Heart left ventricle (tissue), 16 donors: ENCODE measurements at regions not wholly inside any gene's neighbourhood (a gene's known extent, or its start where the extent isn't known, plus 50 kb on each side); places are given as distances from the start of the nearest gene placed in this dataset.
A peak's percentile ranks its signal among the peaks of the same experiment; 100 is the strongest.

ENCODE experiments used
- ATAC-seq, 4 donors: fragments of 200-7000 bp; cut with Tn5 transposase; one replicate each; pipeline ENCODE4 v1.9.1; 2020 to 2022; ENCODE audit warnings: moderate library complexity in 4 of 4, mild to moderate bottlenecking in 3 of 4, moderate number of reproducible peaks in 1 of 4
- DNase-seq, 5 donors: peaks; one replicate each; pipeline ENCODE4 v3.0.0-alpha.2; 2020
- H3K27ac ChIP-seq, 12 donors: fragments of 200-600 bp; sonication (generic) in 4 of 12; one replicate each; pipeline versions ENCODE4 v1.5.0 to v1.8.0; 2016 to 2022; ENCODE audit warnings: mild to moderate bottlenecking in 2 of 12
- H3K27me3 ChIP-seq, 9 donors: fragments of 200-600 bp; sonication (generic) in 2 of 9; one replicate each; pipeline versions ENCODE4 v1.5.1 to v1.8.0; 2016 to 2022; ENCODE audit warnings: mild to moderate bottlenecking in 3 of 9
- H3K36me3 ChIP-seq, 9 donors: fragments of 200-600 bp; sonication (generic) in 2 of 9; one replicate each; pipeline versions ENCODE4 v1.5.0 to v1.8.0; 2018 to 2022; ENCODE audit warnings: mild to moderate bottlenecking in 2 of 9
- H3K4me1 ChIP-seq, 12 donors: fragments of 200-600 bp; sonication (generic) in 4 of 12; one replicate each; pipeline versions ENCODE4 v1.5.0 to v1.8.0; 2016 to 2022; ENCODE audit warnings: mild to moderate bottlenecking in 3 of 12
- H3K4me3 ChIP-seq, 12 donors: fragments of 200-600 bp; sonication (generic) in 4 of 12; one replicate each; pipeline versions ENCODE4 v1.5.0 to v1.8.0; 2017 to 2022; ENCODE audit warnings: mild to moderate bottlenecking in 9 of 12, moderate library complexity in 4 of 12
- H3K9me3 ChIP-seq, 12 donors: fragments of 200-600 bp; sonication (generic) in 4 of 12; one replicate each; pipeline versions ENCODE4 v1.5.0 to v1.8.0; 2016 to 2022; ENCODE audit warnings: mild to moderate bottlenecking in 1 of 12
- CTCF ChIP-seq, 12 donors: fragments of 200-600 bp; sonication (generic) in 4 of 12; IDR thresholded peaks; one replicate each; pipeline versions ENCODE4 v1.5.0 to v1.8.0; 2018 to 2022; ENCODE audit warnings: antibody characterized with exemption in 12 of 12, mild to moderate bottlenecking in 5 of 12
- POLR2A ChIP-seq, 2 donors: fragments of 450-650 bp; IDR thresholded peaks; one replicate each; pipeline ENCODE4 v1.6.1; 2017; ENCODE audit warnings: antibody characterized with exemption in 2 of 2, mild to moderate bottlenecking in 2 of 2, moderate library complexity in 2 of 2
- WGBS, 4 donors: extraction: QIAGEN DNeasy Blood & Tissue Kit in 2 of 4; methylation state at CpG; one replicate each; pipeline versions ENCODE4 v1.1.5 to v1.1.7; 2013 to 2018; 5-methylcytosine and 5-hydroxymethylcytosine counted together
- intact Hi-C, 10 donors: fragments of 100-400 bp; cut with DNase I; formaldehyde crosslinking; loops; one replicate each; pipeline versions ENCODE4 v1.11.1 to v1.14.2; 2022
- donor health status: ischemic (EF 13 %, LVEDD 7.1; RV severe dilation, severe dysfunction).
- donor health status: healthy with polysubstance abuse.
- donor health status: DM: no; HTN: yes; CAD: no.
- donor health status: DM: no; HTN: no; CAD: no.
- donor health status: ischemic (EF 25% LVEDD 6.9; RV normal size, moderate dysfunction).
- donor health status: ischemic (EF 25% LVEDD 5.7; RV mildly dilated, moderate dysfunction).
- donor health status: healthy.
- donor health status: DM: yes; HTN: yes; CAD: no.
- donor health status: ischemic (EF 35%, LVEDD 5.7; RV mildly dilated, moderate dysfunction).
- donor health status: nonischemic (EF 11% LVEDD 7.7; RV severe dilation, severe dysfunction).
- donor health status: DM: yes; HTN: yes; CAD: no.
- donor health status: PGD.
- donor health status: ischemic (EF 29% LVEDD 5.4; RV normal size, mild dysfunction).
- donor health status: nonischemic (EF 23%, LVEDD 6.1; RV moderate dilation, normal function).

- TF ChIP-seq CTCF (IDR thresholded peaks at IDR 0.05) (peak; percentile 56 to 82 (median 68)), POLR2A (IDR thresholded peaks at IDR 0.05) (no peak)
- DNase-seq, result no peak
- Histone ChIP-seq H3K4me3 (no peak overlapping the region), H3K36me3 (no peaks in the 10 kb centered on the region), H3K9me3 (no peaks in the 10 kb centered on the region), H3K27me3 (peaks cover 0 to 4% (median 0%) of the 10 kb centered on the region in 9 donors), H3K4me1 (peaks cover 0 to 3% (median 0%) of the 10 kb centered on the region in 12 donors), H3K27ac (no peak overlapping the region)
- 7 to 11% (median 7%) methylated on average over 6 of the region's 6 CpGs for WGBS, 4 donors
- peak; percentile 64 to 83 (median 73) for ATAC-seq
- intact Hi-C loops, result loop anchor here (1.0 to 5.0 kb wide), 3 partner anchors 840 to 841 kb away; no protein-coding TSS in a partner anchor
Measured at GRCh38 chr13:78137404-78138142, 218.9 kb upstream of the EDNRB start.

GRCh38 chr13:78136966-78137365 lies 218.3 kb upstream of the EDNRB start:
- ATAC-seq, result no peak
- TF ChIP-seq POLR2A (IDR thresholded peaks at IDR 0.05) (no peak), CTCF (IDR thresholded peaks at IDR 0.05) (no peak)
- Histone ChIP-seq H3K27ac (no peak overlapping the region), H3K4me3 (no peak overlapping the region), H3K4me1 (peaks cover 0 to 3% (median 0%) of the 10 kb centered on the region in 12 donors), H3K9me3 (no peaks in the 10 kb centered on the region), H3K27me3 (peaks cover 0 to 4% (median 0%) of the 10 kb centered on the region in 9 donors), H3K36me3 (no peaks in the 10 kb centered on the region)
- no peak for DNase-seq
- intact Hi-C loops, result loop anchor here in 9 of 10 donors (1.0 to 5.0 kb wide), 3 partner anchors 840 to 842 kb away; no protein-coding TSS in a partner anchor
- WGBS, 4 donors, result 56 to 64% (median 63%) methylated on average over 3 of the region's 3 CpGs

GRCh38 chr13:78133511-78133910 lies 214.9 kb upstream of the EDNRB start:
- Histone ChIP-seq H3K27ac (no peak overlapping the region), H3K36me3 (no peaks in the 10 kb centered on the region), H3K4me3 (no peak overlapping the region), H3K27me3 (peaks cover 0 to 7% (median 0%) of the 10 kb centered on the region in 9 donors), H3K9me3 (no peaks in the 10 kb centered on the region), H3K4me1 (peaks cover 0 to 3% (median 0%) of the 10 kb centered on the region in 12 donors)
- intact Hi-C loops, result no loop called here
- TF ChIP-seq POLR2A (IDR thresholded peaks at IDR 0.05) (no peak), CTCF (IDR thresholded peaks at IDR 0.05) (no peak)
- no peak for ATAC-seq
- WGBS, 4 donors, result 75 to 82% (median 76%) methylated on average over 3 of the region's 3 CpGs
- DNase-seq, result no peak

- ATAC-seq (no peak), DNase-seq (no peak)
- intact Hi-C loops, result no loop called here
- Histone ChIP-seq H3K4me1 (no peaks in the 10 kb centered on the region), H3K36me3 (no peaks in the 10 kb centered on the region), H3K27me3 (peaks cover 0 to 7% (median 0%) of the 10 kb centered on the region in 9 donors), H3K9me3 (no peaks in the 10 kb centered on the region), H3K27ac (no peak overlapping the region), H3K4me3 (no peak overlapping the region)
- TF ChIP-seq CTCF (IDR thresholded peaks at IDR 0.05) (no peak), POLR2A (IDR thresholded peaks at IDR 0.05) (no peak)
Measured at GRCh38 chr13:78131811-78132210, 213.2 kb upstream of the EDNRB start.
